Stomach (tissue), 4 donors: ENCODE measurements at regions not wholly inside any gene's neighbourhood (a gene's known extent, or its start where the extent isn't known, plus 50 kb on each side); places are given as distances from the start of the nearest gene placed in this dataset.

Source experiments
- EP300 ChIP-seq: sonication (generic); formaldehyde crosslinking; IDR thresholded peaks from one replicate; pipeline ENCODE4 v1.6.1; 2017; ENCODE audit warnings: antibody characterized with exemption
- POLR2AphosphoS5 ChIP-seq, 3 donors: sonication (generic); formaldehyde crosslinking; IDR thresholded peaks; one replicate each; pipeline ENCODE4 v1.6.1; 2016; ENCODE audit warnings: antibody characterized with exemption in 3 of 3
- TF ChIP-seq, protein P1 (sequence below), 7 experiments: fragments of 450-650 bp in 4 of 7; fragments of 200-600 bp in 3 of 7; sonication (generic) in 3 of 7; IDR thresholded peaks; one replicate each; pipeline ENCODE4 v1.5.1; 2016 to 2019; ENCODE audit warnings: antibody characterized with exemption in 7 of 7, control low read depth in 2 of 7, mild to moderate bottlenecking in 1 of 7

DNA sequence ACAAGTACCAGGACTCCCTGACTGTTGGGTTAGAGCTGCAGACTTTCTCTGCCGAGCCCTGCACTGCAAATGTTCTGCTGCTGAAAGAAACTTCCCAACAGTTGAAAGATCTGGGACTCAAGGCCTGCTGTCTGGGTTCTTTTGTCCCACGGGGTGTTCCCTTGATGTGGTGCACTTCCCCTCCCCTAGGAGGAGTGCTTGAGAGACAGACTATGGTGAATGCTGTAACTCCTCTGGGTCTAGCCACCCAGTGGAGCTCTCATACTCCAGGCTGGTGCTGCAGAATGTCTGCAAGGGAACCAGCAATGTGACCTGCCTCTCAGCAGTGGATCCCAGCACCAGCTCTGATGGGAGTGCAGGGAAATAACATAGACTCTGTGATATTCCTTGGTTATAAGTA lies 129.2 kb upstream of the SLCO1B1 start:
- TF ChIP-seq, protein P1, sequence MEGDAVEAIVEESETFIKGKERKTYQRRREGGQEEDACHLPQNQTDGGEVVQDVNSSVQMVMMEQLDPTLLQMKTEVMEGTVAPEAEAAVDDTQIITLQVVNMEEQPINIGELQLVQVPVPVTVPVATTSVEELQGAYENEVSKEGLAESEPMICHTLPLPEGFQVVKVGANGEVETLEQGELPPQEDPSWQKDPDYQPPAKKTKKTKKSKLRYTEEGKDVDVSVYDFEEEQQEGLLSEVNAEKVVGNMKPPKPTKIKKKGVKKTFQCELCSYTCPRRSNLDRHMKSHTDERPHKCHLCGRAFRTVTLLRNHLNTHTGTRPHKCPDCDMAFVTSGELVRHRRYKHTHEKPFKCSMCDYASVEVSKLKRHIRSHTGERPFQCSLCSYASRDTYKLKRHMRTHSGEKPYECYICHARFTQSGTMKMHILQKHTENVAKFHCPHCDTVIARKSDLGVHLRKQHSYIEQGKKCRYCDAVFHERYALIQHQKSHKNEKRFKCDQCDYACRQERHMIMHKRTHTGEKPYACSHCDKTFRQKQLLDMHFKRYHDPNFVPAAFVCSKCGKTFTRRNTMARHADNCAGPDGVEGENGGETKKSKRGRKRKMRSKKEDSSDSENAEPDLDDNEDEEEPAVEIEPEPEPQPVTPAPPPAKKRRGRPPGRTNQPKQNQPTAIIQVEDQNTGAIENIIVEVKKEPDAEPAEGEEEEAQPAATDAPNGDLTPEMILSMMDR (IDR thresholded peaks at IDR 0.05), result no peak
- TF ChIP-seq EP300, result no peak
- no peak for TF ChIP-seq POLR2AphosphoS5 (IDR thresholded peaks at IDR 0.05)
